Stimulated activated CD4-positive, alpha-beta T cell treated with anti-CD3 and anti-CD28 coated beads, Interleukin-4, amount 100 ng/mL, for 48 hours (primary cell): ENCODE measurements at regions not wholly inside any gene's neighbourhood (a gene's known extent, or its start where the extent isn't known, plus 50 kb on each side); places are given as distances from the start of the nearest gene placed in this dataset.

Source experiments
- DNase-seq, 2 donors: peaks; one replicate each; pipeline ENCODE4 v3.0.0-alpha.2; 2020; ENCODE audit warnings: low read depth in 2 of 2

DNA sequence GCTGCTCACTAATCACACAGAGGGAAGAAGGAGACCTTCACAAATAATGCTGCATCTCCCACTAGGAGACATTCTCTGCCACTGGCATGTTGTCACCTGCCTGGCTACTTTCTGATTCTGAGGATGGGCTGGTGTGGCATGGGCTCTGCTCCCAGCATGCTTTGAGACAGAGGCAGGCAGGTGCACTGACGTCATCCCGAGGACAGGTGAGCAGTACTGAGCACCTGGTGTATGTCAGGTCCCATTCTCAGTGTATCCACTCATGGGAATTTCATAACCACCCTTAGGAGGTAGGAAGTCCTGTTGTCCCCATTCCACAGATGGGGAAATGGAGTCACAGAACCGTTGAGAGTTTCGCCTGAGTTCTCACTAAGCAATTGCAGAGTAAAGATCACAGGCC lies 597.9 kb downstream of the VRK1 start:
- DNase-seq: no peak

DNA sequence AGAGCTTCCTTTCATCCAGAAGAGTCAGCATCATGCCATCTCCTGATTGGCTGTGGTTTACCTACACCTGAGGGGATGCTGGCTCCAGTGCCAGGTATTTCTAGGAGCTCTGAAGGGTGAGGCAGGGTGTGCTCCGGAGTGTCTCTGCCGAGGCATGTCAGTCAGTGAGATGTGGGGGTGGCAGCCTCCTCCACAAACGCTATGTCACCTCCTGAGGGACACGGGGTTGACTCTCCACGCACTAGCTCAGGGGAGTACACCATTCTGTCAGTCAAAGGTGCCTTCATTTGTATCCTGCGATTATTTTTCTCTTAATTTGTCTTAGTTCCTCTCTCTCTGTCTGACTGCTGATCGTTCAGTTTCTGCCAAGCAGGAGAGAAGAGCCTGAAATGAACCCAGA lies 604.5 kb downstream of the VRK1 start:
- DNase-seq: no peak

DNA sequence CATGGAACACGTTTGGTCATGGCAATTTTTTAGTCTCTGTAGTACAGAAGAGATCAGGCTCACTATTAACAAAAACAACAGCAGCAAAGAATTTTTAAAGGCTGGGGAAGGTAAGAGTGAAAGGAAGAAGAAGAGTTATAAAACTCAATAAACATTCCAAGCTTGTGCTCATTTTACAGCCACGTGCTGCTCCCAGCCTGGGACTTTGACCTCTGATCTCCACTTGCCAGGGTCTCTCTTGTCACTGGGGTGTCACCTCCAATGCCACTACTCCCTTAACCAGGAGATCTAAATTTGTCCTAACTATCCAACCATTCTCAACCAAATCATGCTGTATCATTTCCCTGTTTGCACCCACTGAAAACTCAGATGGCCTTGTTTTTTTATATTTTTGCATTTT lies 605.1 kb downstream of the VRK1 start:
- no peak for DNase-seq

DNA sequence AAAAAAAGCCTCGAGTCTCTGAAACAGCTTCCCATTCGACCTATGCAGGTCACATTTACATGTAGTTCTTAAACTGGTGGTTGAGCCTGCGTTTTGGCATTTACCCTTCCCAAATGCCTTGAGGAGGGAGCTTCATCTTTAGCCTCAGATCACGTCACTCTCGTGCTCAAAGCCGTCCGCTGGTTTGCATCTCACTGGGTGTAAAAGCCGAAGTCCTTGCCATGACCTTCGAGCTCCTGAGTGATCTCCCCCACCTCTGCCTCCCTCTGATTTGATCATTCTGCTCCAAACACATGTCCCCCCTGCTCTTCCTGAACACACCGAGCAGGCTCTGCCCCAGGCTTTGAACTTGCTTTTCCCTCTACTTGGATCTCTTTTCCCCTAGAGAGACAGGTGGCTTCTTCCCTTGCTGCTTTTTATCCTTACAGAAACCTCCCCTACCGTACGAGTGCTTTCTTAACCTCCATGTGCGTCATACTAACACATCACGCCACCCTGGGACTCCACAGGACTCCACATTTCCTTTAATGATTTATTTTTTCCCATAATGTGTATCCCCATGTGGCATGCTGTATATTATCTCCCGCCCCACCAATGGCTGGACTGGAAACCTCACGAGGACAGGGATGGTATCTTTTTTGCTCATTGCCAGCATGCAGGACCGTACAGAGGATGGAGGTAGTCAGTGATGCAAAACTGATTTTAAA lies 610.7 kb downstream of the VRK1 start:
- DNase-seq: no peak

DNA sequence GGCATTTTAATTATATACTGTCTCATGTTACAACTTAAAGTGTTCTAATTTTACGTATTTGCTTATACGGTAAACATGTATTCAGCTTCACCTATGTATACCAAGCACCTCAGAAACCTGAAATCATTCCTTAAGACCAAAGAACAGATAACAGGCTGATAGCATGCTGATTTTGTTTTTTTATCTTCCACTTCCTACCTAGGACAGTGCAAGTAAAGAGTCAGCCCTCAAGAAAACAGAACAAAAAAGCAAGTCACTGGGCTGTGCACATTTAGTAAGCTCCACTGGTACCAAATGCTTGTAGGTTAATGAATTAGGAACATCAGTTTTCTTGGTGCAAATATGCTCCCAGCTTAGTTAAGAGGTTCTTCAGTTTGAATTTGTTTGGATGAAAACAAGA lies 611.3 kb downstream of the VRK1 start:
- no peak for DNase-seq

DNA sequence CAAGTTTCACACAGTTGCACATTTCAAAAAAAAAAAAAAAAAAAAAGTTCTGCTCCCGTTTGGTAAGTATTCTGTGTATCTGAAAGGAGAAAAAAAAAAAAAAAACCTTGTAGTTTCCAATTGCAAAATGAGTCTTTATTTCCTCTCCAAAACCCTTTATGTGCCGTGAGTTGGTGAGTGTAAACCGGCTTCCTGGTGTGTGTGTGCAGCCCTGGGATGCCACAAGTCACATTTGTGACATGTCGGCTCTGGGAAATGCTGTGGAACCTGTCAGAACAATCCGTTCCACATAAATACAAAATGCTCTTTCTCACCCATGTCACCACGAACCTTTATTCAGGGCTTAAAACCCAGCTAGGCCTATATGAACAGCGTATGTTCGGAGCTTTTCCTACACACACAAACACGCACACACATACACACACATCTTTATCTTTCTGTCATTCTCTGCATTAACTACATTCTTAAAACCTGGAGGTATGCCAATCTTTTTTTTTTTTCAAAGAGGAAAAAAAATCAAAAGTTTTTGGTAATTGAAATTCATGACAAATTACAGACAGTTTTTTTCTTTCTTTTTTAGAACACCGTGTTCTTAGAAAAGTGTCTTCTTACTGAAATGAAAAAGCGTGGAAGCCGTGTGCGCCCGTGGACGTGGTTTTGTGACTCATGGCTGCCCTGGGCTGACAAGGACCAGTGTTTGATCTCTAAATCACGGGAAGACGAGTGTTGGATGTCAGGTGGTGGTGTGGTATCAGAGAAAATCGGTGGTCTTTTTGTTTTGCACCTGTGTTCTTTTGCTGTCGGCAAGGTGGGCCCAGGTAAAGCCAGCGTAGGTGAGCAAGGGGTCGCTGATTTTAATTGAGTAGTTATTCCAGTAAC lies 612.0 kb downstream of the VRK1 start:
- DNase-seq: peak; percentile 22 to 35

DNA sequence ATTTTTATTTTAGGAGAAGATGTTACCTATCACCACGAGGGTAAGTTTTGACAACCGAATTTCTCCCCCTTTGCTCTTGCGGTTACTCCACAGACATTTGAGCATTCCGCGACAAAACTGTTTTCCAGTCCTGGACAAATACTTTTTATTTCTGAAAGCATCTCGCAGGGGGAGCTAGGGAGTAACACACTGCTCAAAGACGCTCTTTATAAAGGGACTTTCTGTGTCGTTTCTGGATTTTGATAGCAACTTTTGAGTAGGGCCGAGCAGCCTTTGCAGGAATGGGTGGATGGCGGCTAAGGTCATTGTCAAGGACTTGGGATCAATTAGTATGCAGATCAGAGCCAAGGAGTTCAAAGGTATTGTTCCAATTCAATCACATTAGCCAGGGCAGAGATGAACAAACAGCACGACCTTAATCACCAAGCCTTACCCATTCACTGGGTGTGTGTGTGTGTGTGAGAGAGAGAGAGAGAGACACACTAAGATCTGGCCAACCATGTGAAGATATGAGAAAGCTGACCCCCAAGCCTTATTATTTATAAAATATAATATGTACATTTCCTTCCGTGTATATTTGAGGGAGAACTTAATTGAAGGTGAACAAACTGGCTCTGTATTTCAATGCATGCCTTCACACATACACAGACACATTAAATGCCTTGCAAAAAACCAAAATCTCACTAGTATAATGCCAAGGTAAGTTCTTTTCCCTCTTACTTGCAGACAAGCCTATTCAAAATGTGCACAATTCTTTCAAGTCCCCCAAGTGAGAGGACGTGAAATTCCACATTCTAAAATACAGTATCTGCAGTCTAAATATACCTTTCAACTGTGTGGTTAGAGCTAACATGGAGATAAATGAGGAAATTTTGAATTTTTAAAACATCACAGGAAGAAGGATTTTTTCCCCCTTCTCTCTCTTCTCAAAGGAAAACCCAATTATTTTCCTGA lies 613.8 kb downstream of the VRK1 start:
- DNase-seq: no peak

DNA sequence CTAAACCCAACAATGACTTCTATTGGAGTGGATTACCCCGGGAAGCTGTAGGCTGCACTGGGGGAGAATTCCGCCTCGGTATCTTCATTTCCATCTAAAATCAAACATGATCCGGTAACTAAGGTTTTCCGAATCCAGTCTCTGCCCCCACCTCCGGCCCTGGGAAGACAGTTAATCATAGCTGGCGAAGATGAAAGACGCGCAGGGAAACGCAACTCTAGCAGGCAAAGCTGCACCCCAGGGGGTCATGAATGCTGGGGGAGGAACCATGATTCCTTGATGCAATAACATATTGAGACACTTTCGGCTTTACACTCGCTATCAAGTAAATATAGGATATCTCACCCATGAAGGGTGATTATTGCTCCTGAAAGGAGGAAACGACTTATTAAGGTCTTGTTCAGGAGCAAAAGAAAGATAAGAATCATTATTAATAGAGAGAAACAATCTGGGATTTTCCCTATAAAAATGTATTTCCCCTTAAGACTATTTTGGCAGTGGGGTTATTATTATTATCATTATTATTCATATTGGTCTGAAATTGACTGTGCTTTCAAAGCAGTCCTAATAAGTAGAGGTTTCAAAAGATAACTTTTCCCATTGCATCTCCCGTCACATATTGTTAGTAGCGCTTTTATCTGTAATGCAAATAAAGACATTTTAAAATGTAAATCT lies 614.9 kb downstream of the VRK1 start:
- no peak for DNase-seq

DNA sequence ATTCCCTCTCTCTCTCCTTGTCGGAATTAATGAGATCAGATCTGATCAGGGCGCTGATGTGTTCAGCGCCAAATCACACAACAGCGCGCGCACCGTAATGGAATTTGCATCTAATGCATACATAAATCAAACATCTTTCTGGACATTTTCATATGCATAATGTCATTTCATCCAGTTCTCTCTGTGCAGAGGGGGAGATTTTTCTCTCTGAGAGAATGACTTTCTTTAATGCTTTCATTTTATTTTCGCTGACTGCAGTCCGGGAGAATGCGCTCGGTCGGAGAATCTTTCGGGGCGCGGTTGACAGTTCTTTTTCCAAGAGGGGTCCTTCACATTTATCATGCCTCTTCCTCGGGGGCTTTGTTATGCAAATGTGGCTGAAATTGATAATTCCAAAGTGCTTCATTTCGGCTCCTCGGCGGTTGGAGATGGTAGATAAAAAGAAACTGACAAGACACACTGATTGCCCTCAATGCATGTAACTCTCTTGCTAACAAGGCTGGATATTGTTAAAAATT lies 615.9 kb downstream of the VRK1 start:
- DNase-seq: no peak

DNA sequence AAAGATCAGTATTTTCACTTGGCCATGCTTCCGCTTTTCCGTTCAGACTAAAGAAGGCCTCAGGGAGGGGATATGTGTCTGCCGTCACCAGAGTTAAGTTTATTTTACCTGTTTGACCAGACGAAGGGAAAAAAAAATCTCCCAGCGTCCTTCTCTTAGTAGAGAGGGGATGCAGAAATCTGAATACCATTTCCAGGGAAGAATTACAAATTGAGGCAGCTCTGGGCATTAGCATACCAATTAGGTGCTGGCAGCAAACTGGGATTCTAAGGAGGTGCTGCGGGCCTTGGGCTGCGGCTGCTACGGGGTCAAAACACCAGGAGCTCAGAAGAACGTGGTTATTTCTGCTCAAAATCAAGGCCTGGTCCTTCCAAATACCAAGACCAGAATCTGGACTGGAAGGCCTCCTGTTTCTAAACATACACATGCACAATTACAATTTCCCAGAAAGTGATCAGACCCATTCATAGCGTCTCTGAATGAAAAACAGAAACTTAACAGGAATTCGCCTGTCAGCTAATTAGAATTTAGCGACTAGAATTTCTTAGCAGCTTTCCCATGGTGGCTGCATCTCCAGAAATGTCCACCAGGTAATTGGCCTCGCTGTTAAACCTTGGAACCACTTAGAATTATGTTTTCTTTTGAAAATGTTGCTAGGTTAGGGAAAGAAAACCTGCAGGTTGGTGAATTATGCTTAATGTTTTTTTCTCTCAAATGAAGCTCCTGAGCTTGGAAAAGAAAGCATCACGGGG lies 617.0 kb downstream of the VRK1 start:
- DNase-seq: no peak

DNA sequence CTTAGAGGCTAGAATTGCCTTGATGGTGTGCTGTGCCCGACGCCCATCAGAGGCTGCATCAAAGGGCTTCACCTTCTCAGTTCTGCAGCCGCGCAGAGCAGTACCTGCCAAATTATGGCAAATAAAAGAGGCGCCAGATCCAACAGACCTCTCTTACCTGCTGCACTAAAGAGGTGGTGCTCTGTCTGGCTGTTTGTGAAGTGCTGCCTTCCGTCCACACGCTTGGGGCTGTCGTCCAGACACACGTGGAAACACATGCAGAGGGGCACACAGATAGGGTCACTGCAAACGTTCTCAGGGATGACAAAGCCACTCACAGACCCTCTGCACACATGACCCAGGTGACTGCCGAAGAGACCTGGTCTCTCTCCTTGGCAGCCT lies 617.5 kb downstream of the VRK1 start:
- no peak for DNase-seq

DNA sequence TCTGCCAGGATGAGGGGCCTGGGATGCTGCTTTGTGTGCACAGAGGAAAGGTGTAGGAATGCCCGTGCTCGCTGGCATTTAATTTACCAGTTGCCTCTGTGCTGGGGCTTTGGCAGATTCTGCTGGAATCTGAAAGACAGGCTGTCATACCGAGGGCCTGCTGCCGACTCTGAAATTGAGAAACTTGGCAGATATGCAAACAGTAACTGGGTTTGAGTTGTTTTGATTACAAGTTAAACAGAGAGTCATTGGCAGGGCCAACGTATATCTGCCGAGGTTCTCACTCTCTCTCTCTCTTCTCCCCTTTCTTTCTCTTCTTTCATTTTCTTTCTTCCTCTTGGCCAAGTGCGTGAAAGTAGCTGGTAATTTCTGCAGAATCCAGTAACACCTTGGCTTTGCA lies 618.7 kb downstream of the VRK1 start:
- DNase-seq: no peak

DNA sequence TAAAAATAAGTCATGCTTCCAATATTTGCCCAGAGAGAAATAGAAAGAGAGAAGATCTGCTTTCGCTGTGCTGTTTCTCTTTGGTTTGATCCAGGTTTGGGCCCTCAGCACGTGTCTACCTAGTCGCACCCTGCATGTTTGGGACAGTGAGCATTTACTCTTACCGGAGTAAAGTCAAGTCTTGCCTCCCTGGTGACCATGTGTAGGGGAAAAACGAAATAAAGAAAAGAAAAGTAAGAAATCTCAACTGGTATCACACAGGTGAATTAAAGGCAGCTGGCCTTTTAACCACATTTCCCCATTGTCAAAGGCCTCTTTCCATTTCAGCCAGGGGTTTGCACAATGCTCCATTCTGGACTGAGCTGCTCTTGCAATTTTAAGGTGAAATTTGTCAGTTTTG lies 619.4 kb downstream of the VRK1 start:
- DNase-seq: no peak

DNA sequence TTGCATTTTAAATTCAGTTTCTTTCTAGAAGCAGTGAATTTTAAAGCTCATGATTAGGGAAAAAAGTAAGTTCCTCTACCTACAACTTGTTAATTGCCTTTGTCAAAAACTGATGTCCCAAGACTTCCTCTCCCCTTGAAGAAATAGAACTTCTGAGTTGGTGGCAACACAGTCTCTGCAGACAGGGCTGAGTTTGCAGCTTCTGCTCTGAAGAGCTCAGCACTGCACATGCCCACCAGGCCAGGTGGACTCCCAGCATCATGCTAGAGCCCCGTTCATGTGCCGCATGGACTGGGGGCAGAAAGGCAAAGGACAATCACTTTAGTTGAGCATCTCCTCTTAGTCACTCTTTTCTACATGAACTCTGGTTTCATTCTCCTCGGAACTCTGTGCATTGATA lies 620.1 kb downstream of the VRK1 start:
- no peak for DNase-seq

DNA sequence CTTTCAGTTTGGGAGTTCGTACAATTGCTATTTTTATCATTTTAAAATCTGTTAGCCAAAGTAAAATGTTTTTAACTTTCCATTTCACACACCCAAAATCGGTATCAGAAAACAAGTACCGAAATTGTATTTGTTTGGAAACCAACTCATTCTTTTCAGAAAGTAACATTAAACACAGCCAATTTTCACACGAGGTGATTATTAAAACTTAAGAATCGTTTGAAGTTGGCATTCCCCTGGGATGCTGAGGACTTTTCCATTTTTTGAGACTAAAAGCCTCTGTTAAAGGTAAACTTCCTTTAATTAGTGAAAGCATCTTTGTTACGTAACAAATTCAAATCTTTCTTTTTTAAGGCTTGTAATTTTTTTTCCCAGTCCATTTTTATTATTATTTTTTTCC lies 623.0 kb downstream of the VRK1 start:
- no peak for DNase-seq

DNA sequence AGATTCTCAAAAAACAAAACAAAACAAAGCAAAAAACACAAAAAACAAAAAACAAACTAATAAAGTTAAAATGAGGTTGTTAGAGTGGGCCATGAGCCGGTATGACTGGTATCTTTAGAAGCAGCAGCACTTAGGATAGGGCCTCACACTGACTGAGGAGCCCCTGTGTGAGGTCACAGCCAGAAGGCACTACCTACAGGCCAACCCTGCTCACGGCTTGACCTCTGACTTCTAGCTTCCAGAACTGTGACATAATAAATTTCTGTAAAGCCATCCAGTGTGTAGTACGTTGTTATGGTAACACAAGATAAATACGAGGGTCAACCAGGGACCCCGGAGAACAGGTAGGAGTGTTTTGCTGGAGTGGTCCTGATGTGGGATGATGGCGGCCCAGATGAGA lies 629.6 kb downstream of the VRK1 start:
- DNase-seq: no peak

DNA sequence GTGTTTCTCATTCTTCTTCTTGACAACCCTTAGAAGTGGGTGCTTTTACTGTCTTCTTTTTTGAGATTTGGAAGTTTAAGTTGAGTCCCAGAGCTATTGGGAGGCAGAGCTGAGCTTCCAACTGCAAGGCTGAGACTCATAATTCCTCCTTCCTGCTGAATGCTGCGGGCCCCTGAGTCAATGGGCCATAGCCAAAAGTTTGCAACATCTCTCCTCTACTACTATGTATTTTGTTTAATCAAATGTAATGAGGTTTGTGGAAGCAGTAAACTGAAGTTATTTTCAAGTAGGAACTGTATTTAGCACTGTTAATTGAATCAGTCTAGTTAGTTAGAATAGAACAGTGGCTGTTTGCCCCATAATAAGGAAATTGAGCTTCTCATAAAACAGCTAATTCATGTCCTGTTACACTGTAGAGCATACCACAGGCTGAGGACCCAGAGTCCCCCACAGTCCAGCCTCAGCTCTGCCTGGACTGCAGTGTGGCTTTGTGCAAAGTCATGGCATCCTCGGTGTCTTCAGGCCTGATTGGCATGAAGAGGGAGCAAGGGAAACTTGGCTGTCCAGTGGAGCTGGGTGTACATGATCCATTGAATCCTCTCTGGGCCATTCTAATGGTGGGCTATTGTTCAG lies 631.7 kb downstream of the VRK1 start:
- DNase-seq: no peak

DNA sequence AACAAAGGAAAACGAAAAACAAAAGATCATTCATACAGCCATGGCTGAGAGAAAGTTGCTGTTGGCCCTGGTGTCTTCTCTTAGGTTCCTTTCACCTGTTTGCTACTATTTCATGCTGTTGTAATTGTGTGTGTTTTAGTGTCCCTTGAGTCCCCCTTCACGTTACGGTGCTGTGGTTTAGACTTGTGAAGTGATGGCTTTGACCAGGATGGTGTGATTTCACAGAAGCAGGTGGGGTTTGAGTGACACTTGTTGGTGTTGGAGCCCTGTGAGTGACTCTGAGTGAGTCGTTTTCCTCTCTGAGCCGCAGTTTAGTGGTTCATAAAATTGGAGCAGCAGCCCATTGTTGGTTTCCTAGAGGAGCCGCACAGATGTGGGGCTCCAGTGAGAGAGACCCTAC lies 635.4 kb downstream of the VRK1 start:
- DNase-seq: no peak

DNA sequence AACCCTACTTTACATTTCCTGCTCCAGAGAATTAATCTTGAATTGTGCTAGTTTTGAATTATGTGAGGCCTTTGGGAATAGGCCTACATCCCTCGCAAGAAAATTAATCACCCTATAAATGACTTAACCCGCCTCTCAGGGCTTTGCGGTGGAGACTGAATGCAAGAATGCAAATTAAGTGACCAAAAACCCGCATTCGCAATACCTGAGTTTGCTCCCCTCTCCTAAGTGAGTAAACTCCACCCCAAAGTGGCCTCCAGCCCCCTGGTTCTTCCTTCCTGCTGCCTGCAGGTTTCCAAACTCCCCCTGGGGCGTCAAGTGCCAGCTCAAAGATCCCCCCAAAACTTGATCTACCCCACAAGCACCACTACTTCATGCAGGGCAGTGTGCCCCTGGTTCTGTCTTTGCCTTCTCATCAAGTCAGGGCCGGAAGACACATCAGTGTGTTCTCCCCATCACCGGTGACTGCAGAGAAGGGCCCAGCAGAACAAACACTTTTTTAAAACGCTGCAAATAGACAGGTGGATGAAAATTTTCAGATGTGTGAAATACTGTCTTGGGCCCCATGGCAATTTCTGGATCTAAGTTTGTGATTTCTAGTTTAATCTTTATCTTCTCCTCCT lies 644.7 kb downstream of the VRK1 start:
- DNase-seq: no peak

DNA sequence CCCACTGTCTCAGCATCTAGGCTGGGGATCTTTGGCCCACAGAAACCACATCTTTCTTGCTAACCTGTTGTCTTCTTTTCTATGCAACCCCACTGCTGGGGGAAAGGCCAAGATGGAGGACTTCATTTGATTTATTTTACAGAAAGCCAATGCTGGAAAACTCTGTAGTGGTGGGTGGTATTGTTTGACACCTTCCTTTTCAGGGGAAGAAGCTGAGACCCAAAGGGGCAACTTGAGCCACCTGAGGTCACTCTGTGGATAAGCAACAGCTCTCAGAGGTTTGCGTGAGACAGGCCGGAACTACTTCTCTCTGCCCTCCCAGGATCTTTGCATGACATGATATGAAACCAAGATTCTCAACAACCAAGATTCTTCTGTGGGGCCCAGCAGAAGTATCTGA lies 645.2 kb downstream of the VRK1 start:
- DNase-seq: peak in 1 of 2 donors; percentile 30
